H9 (cell line): ENCODE measurements at regions not wholly inside any gene's neighbourhood (a gene's known extent, or its start where the extent isn't known, plus 50 kb on each side); places are given as distances from the start of the nearest gene placed in this dataset.

Source experiments
- DNase-seq: peaks from one replicate; pipeline ENCODE4 v3.0.0-alpha.2; 2017
- H2AFZ ChIP-seq: one replicate; pipeline ENCODE4 v1.6.1; 2013; ENCODE audit warnings: mild to moderate bottlenecking, low read length, control low read depth, moderate library complexity
- H2AK5ac ChIP-seq: 2 replicates; pipeline ENCODE4 v1.6.1; 2013; ENCODE audit warnings: low read length, control low read depth, mixed read lengths; ENCODE audit not compliant: insufficient read length
- H2BK120ac ChIP-seq: one replicate; pipeline ENCODE4 v1.6.1; 2013; ENCODE audit warnings: low read depth, mild to moderate bottlenecking, low read length, control low read depth, inconsistent platforms; ENCODE audit not compliant: poor library complexity, severe bottlenecking
- H2BK12ac ChIP-seq: 2 replicates; pipeline ENCODE4 v1.6.1; 2013; ENCODE audit warnings: low read length, control low read depth, mixed read lengths, low read depth; ENCODE audit not compliant: insufficient read length
- H2BK15ac ChIP-seq: 2 replicates; pipeline ENCODE4 v1.6.1; 2013; ENCODE audit warnings: low read depth, low read length, control low read depth
- H2BK20ac ChIP-seq: one replicate; pipeline ENCODE4 v1.6.1; 2013; ENCODE audit warnings: low read depth, mild to moderate bottlenecking, low read length, control low read depth, inconsistent platforms; ENCODE audit not compliant: poor library complexity, severe bottlenecking
- H2BK5ac ChIP-seq: 2 replicates; pipeline ENCODE4 v1.6.1; 2013; ENCODE audit warnings: low read length, control low read depth, mixed read lengths; ENCODE audit not compliant: insufficient read length
- H3K14ac ChIP-seq: 2 replicates; pipeline ENCODE4 v1.6.1; 2013; ENCODE audit warnings: low read length, control low read depth; ENCODE audit not compliant: insufficient read depth
- H3K18ac ChIP-seq: 2 replicates; pipeline ENCODE4 v1.6.1; 2013; ENCODE audit warnings: low read depth, mild to moderate bottlenecking, mixed read lengths, low read length, control low read depth; ENCODE audit not compliant: insufficient read length
- H3K23ac ChIP-seq: 2 replicates; pipeline ENCODE4 v1.6.1; 2013; ENCODE audit warnings: low read length, control low read depth, mixed read lengths, low read depth; ENCODE audit not compliant: insufficient read length
- H3K23me2 ChIP-seq: 2 replicates; pipeline ENCODE4 v1.6.1; 2013; ENCODE audit warnings: low read depth, mild to moderate bottlenecking, mixed read lengths, low read length, control low read depth; ENCODE audit not compliant: insufficient read length, poor library complexity, severe bottlenecking
- H3K27ac ChIP-seq: 2 replicates; pipeline ENCODE4 v1.5.1; 2013; ENCODE audit warnings: low read length, control low read depth, mixed read lengths, low read depth; ENCODE audit not compliant: insufficient read length
- H3K27me3 ChIP-seq: 2 replicates; pipeline ENCODE4 v1.6.1; 2013; ENCODE audit warnings: low read length, control low read depth, inconsistent platforms; ENCODE audit not compliant: insufficient read depth
- H3K4ac ChIP-seq: 2 replicates; pipeline ENCODE4 v1.6.1; 2013; ENCODE audit warnings: low read depth, mild to moderate bottlenecking, control low read depth, inconsistent platforms, low read length, moderate library complexity
- H3K4me1 ChIP-seq: 2 replicates; pipeline ENCODE4 v1.6.1; 2013; ENCODE audit warnings: low read length, control low read depth, inconsistent platforms; ENCODE audit not compliant: insufficient read depth
- H3K4me2 ChIP-seq: 2 replicates; pipeline ENCODE4 v1.6.1; 2013; ENCODE audit warnings: low read length, control low read depth, mixed read lengths; ENCODE audit not compliant: insufficient read length, insufficient read depth
- H3K56ac ChIP-seq: 2 replicates; pipeline ENCODE4 v1.6.1; 2013; ENCODE audit warnings: low read depth, mild to moderate bottlenecking, mixed read lengths, low read length, control low read depth; ENCODE audit not compliant: insufficient read length
- H3K79me1 ChIP-seq: 2 replicates; pipeline ENCODE4 v1.6.1; 2013; ENCODE audit warnings: low read depth, mild to moderate bottlenecking, moderate library complexity, low read length, control low read depth, inconsistent platforms; ENCODE audit not compliant: insufficient read depth, poor library complexity, severe bottlenecking
- H3K79me2 ChIP-seq: 2 replicates; pipeline ENCODE4 v1.6.1; 2013; ENCODE audit warnings: low read length, control low read depth, inconsistent platforms; ENCODE audit not compliant: insufficient read depth
- H3K9ac ChIP-seq: 2 replicates; pipeline ENCODE4 v1.6.1; 2013; ENCODE audit warnings: low read length, control low read depth, mixed read lengths; ENCODE audit not compliant: insufficient read length; ENCODE audit errors: extremely low read depth
- H3K9me3 ChIP-seq: one replicate; pipeline ENCODE4 v1.6.1; 2013; ENCODE audit warnings: low read depth, low read length, inconsistent platforms; ENCODE audit not compliant: control insufficient read depth
- H3T11ph ChIP-seq: one replicate; pipeline ENCODE4 v1.6.1; 2013; ENCODE audit warnings: mild to moderate bottlenecking, low read length, control low read depth, inconsistent platforms
- H4K20me1 ChIP-seq: one replicate; pipeline ENCODE4 v1.6.1; 2013; ENCODE audit not compliant: control insufficient read depth, insufficient read length, insufficient read depth
- H4K5ac ChIP-seq: 2 replicates; pipeline ENCODE4 v1.6.1; 2013; ENCODE audit warnings: low read depth, mild to moderate bottlenecking, mixed read lengths, low read length, control low read depth; ENCODE audit not compliant: insufficient read length
- H4K8ac ChIP-seq: replicated peaks from 2 replicates; pipeline ENCODE4 v1.6.1; 2013; ENCODE audit warnings: low read length, control low read depth, mixed read lengths, low read depth; ENCODE audit not compliant: insufficient read length
- H4K91ac ChIP-seq: 2 replicates; pipeline ENCODE4 v1.6.1; 2013; ENCODE audit warnings: low read depth, mild to moderate bottlenecking, moderate library complexity, mixed read lengths, low read length, control low read depth; ENCODE audit not compliant: insufficient read length
- H3K27ac Mint-ChIP-seq, 3 experiments: 2 replicates in 2 of 3; 3 replicates in 1 of 3; pipeline ENCODE4 v1.8.0; 2020 to 2021; ENCODE audit warnings: mixed read lengths in 3 of 3, mild to moderate bottlenecking in 1 of 3, moderate library complexity in 1 of 3
- H3K27me3 Mint-ChIP-seq: 2 replicates; pipeline ENCODE4 v1.8.0; 2021; ENCODE audit warnings: low read depth, mild to moderate bottlenecking, moderate library complexity, mixed read lengths
- H3K36me3 Mint-ChIP-seq, 3 experiments: 2 replicates in 2 of 3; 3 replicates in 1 of 3; pipeline ENCODE4 v1.8.0; 2020 to 2021; ENCODE audit warnings: low read depth in 3 of 3, mixed read lengths in 3 of 3; ENCODE audit not compliant: insufficient read depth in 1 of 3
- H3K4me1 Mint-ChIP-seq, 2 experiments: 2 replicates each; pipeline ENCODE4 v1.8.0; 2020; ENCODE audit warnings: mixed read lengths in 2 of 2
- H3K4me3 Mint-ChIP-seq, 2 experiments: 2 replicates in 1 of 2; 3 replicates in 1 of 2; pipeline ENCODE4 v1.8.0; 2020 to 2021; ENCODE audit warnings: mild to moderate bottlenecking in 2 of 2, mixed read lengths in 2 of 2, moderate library complexity in 1 of 2
- H3K9me3 Mint-ChIP-seq, 2 experiments: 2 replicates in 1 of 2; 3 replicates in 1 of 2; pipeline ENCODE4 v1.8.0; 2020; ENCODE audit warnings: mild to moderate bottlenecking in 2 of 2, mixed read lengths in 2 of 2, moderate library complexity in 1 of 2
- CTCF ChIP-seq: fragments of 200-600 bp; sonication (generic); conservative IDR thresholded peaks from 3 replicates; pipeline ENCODE4 v1.8.0; 2021; ENCODE audit warnings: antibody characterized with exemption, mild to moderate bottlenecking
- WGBS: extraction: QIAGEN DNeasy Blood & Tissue Kit; methylation state at CpG from one replicate; pipeline ENCODE4 v1.1.7; 2013; ENCODE audit warnings: missing lambda C conversion rate, low lambda C conversion rate, mixed read lengths; ENCODE audit not compliant: insufficient read length; ENCODE audit errors: extremely low coverage; 5-methylcytosine and 5-hydroxymethylcytosine counted together

- Histone ChIP-seq H4K5ac (no peak overlapping the region), H3K9me3 (no peaks in the 10 kb centered on the region), H3K23me2 (no peaks in the 10 kb centered on the region), H3K14ac (no peak overlapping the region), H3K9ac (no peak overlapping the region), H2BK20ac (no peak overlapping the region), H2BK120ac (no peak overlapping the region), H3K18ac (no peak overlapping the region), H3K4ac (no peak overlapping the region), H3K27ac (no peak overlapping the region), H2AK5ac (no peak overlapping the region), H2BK12ac (no peak overlapping the region), H4K8ac (no peak overlapping the region), H3K23ac (no peak overlapping the region), H3K56ac (no peak overlapping the region), H2BK5ac (no peak overlapping the region), H2AFZ (no peak overlapping the region), H3K79me1 (no peaks in the 10 kb centered on the region), H3K27me3 (no peaks in the 10 kb centered on the region; the same call in 1 of the 2 replicates), H4K20me1 (no peaks in the 10 kb centered on the region), H4K91ac (no peak overlapping the region), H3T11ph (no peak overlapping the region), H3K4me1 (no peaks in the 10 kb centered on the region), H3K79me2 (no peaks in the 10 kb centered on the region), H2BK15ac (no peak overlapping the region), H3K4me2 (no peak overlapping the region)
- peaks cover 12 to 14% of the 10 kb centered on the region in 2 experiments; a peak in 4 of 5 replicates for H3K9me3 Mint-ChIP-seq
- no peak overlapping the region for H3K4me3 Mint-ChIP-seq
- peaks cover 2% of the 10 kb centered on the region; the same call in 1 of the 2 replicates for H3K27me3 Mint-ChIP-seq
- no CpG with 5 or more reads among the region's 2 CpGs for WGBS
- no peak for TF ChIP-seq CTCF
- H3K4me1 Mint-ChIP-seq: peaks cover 5 to 7% of the 10 kb centered on the region in 2 experiments
- no peak overlapping the region for H3K27ac Mint-ChIP-seq
- H3K36me3 Mint-ChIP-seq: peaks cover 0 to 8% (median 3%) of the 10 kb centered on the region in 3 experiments; a peak in 3 of 7 replicates
- DNase-seq: no peak
These were observed 102.1 kb upstream of the AGBL1 start for GRCh38 chr15:85977586-85977985.
